Astrocyte of the cerebellum (primary cell): ENCODE measurements at regions not wholly inside any gene's neighbourhood (a gene's known extent, or its start where the extent isn't known, plus 50 kb on each side); places are given as distances from the start of the nearest gene placed in this dataset.

Experiments
- DNase-seq: peaks from one replicate; pipeline ENCODE4 v3.0.0-alpha.2; 2011; ENCODE audit warnings: low read depth
- H3K4me3 ChIP-seq: 2 replicates; pipeline ENCODE4 v1.5.1; 2011; ENCODE audit warnings: mild to moderate bottlenecking, low read depth, low read length, moderate library complexity
- in situ Hi-C: cut with HindIII; loops from 2 replicates; pipeline ENCODE4 v1.10.0; 2017; ENCODE audit warnings: low sequenced_read_pairs
- TF ChIP-seq, protein P1 (sequence below): IDR thresholded peaks from 2 replicates; pipeline ENCODE4 v1.5.1; 2012; ENCODE audit warnings: low read length, low read depth, moderate library complexity, mild to moderate bottlenecking; ENCODE audit errors: missing control alignments

DNA sequence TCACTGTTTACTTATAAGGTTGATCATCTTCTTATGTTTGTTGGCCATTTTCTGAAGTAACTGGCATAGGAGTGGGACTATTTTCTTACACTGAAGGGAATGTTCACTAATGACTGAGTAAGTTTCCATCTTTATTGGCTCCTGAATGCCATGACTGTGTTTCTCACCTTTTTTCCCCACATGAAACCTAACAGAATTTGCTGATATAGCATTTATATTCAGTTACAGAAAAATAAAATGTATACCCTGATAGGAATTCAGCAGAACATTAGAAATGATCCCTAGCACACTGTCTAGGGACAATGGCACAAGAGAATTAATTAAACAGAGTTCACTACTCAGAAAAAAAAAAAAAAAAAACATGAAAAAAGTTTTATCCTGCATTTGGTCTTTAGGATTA lies 1465.1 kb upstream of the C9orf72 start:
- H3K4me3 ChIP-seq, result no peak overlapping the region
- no peak for DNase-seq
- in situ Hi-C loops, result no loop called here
- TF ChIP-seq, protein P1, sequence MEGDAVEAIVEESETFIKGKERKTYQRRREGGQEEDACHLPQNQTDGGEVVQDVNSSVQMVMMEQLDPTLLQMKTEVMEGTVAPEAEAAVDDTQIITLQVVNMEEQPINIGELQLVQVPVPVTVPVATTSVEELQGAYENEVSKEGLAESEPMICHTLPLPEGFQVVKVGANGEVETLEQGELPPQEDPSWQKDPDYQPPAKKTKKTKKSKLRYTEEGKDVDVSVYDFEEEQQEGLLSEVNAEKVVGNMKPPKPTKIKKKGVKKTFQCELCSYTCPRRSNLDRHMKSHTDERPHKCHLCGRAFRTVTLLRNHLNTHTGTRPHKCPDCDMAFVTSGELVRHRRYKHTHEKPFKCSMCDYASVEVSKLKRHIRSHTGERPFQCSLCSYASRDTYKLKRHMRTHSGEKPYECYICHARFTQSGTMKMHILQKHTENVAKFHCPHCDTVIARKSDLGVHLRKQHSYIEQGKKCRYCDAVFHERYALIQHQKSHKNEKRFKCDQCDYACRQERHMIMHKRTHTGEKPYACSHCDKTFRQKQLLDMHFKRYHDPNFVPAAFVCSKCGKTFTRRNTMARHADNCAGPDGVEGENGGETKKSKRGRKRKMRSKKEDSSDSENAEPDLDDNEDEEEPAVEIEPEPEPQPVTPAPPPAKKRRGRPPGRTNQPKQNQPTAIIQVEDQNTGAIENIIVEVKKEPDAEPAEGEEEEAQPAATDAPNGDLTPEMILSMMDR, result no peak

DNA sequence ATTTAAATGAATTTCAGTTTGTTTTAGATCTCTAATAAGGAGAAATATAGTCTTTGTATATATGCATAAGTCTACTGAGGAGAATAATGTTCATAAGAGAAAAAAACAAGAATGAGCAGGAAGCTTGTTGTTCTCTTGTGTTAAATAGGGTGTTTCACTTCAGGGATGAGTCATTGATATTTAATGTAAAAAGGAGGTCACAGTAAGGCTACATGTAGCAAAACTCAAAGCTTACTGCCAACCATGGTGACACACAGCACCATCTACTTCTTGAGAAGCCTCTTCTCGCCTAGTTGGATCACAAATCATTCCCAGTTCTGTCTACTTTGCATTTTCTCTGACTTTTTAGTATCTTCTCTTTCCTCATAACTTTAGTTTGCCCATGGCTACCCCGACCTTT lies 1466.0 kb upstream of the C9orf72 start:
- in situ Hi-C loops, result no loop called here
- TF ChIP-seq, protein P1, result no peak
- no peak overlapping the region for H3K4me3 ChIP-seq
- DNase-seq, result no peak

DNA sequence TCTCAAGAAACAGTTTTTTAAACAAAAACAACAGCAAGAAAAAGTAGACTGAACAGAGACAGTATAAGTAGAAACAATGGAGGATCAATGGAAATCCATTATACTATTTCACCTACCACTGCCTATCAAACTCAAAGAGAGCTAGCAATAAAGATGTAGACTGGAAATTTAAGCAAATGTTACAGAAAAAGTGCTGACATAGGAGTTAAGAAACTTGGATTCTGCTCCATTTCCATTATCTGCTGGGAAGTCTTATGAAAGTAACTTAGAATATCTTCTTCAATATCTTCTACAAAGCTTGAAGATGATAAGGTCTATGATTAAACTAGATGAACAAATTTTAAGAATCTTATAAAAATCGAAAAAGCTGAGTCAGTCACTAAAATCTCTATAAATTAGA lies 1469.8 kb upstream of the C9orf72 start:
- no peak overlapping the region for H3K4me3 ChIP-seq
- TF ChIP-seq, protein P1, result no peak
- in situ Hi-C loops, result no loop called here
- DNase-seq, result no peak

DNA sequence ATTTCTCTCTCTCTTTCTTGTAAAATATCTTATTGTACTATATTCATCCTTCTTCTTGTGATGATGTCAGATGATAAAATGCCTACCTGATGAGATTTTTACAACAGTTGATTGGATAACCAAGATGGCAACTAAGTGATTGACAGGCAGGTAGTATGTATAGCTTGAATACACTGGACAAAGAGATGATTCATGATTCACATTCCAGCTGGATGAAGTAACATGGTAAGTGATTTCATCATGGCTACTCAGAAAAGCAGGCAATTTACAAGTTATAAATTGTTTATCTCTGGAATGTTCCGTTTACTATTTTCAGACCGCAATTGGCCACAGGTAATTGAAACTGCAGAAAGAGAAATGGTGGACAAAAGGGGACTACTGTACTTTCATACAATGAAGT lies 1471.7 kb upstream of the C9orf72 start:
- DNase-seq, result no peak
- TF ChIP-seq, protein P1, result no peak
- H3K4me3 ChIP-seq, result no peak overlapping the region
- in situ Hi-C loops, result no loop called here

DNA sequence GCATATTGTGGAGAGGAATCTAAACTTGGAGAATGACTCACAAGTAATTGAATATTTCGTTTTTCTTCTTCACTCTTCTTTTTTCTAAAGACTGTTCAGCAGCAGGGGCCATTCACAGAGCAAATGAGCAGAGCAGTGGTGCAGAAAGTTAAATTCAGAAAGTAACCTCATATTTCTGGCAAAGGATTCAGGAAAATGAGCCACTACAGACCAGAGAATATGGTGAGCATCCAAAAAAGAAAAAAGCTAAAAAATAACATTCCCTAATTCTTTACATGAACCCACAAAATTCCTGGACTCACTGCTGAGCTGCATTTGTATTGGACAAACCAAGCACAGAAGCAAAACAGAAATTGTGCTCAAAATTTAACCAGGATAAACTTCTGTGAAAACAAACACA lies 1486.8 kb upstream of the C9orf72 start:
- peak; percentile 22 for DNase-seq
- in situ Hi-C loops, result no loop called here
- TF ChIP-seq, protein P1, result no peak
- no peak overlapping the region for H3K4me3 ChIP-seq

DNA sequence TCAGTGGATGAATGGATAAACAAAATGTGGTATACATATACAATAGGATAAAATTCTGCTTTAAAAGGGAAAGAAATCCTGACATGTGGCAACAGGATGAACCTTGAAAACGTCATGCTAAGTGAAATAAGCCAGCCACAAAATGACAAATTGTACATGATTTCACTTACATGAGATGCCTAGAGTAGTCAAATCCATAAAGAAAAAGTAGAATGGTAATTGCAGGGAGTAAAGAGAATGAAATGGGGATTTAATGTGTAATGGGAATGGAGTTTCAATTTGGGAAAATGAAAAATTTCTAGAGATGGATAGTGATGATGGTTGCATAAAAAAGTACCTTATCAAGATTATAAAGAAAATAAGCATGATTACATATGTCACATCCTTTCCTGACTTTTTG lies 1489.2 kb upstream of the C9orf72 start:
- H3K4me3 ChIP-seq, result no peak overlapping the region
- no peak for DNase-seq
- TF ChIP-seq, protein P1, result no peak
- in situ Hi-C loops, result no loop called here

DNA sequence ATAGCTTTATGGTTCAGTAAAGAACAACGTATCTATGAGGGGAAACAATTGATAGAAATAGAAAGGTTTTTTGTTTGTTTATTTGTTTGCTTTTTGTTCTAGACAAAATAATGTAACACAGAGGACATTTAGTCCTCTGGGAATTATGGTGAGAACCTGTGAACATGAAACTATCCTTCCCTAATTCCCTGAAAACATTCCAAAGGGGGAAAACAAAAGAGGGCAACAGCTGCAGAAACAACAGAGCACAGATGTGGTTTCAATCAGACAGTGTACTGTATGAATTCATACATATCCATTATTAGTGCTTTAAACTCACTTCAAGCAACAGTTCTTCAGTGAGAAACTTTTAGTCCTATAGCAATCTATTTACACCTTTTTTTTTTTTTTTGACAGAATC lies 1489.8 kb upstream of the C9orf72 start:
- H3K4me3 ChIP-seq, result no peak overlapping the region
- TF ChIP-seq, protein P1, result no peak
- no peak for DNase-seq
- in situ Hi-C loops, result no loop called here
